ENCODE measurements at regions not wholly inside any gene's neighbourhood (a gene's known extent, or its start where the extent isn't known, plus 50 kb on each side); places are given as distances from the start of the nearest gene placed in this dataset.

- H3K4me3 Mint-ChIP-seq (ENCODE audit: unreplicated experiment), result no peak overlapping the region
- DNase-seq (ENCODE audit: low spot score), result no peak
- H3K36me3 Mint-ChIP-seq (ENCODE audit: low read depth, unreplicated experiment), result no peaks in the 10 kb centered on the region
- no peaks in the 10 kb centered on the region for H3K9me3 Mint-ChIP-seq (ENCODE audit: unreplicated experiment)
- no peak overlapping the region for H3K27ac Mint-ChIP-seq (ENCODE audit: unreplicated experiment)
- H3K27me3 Mint-ChIP-seq (ENCODE audit: unreplicated experiment), result peaks cover 2% of the 10 kb centered on the region
- TF ChIP-seq, protein P1, sequence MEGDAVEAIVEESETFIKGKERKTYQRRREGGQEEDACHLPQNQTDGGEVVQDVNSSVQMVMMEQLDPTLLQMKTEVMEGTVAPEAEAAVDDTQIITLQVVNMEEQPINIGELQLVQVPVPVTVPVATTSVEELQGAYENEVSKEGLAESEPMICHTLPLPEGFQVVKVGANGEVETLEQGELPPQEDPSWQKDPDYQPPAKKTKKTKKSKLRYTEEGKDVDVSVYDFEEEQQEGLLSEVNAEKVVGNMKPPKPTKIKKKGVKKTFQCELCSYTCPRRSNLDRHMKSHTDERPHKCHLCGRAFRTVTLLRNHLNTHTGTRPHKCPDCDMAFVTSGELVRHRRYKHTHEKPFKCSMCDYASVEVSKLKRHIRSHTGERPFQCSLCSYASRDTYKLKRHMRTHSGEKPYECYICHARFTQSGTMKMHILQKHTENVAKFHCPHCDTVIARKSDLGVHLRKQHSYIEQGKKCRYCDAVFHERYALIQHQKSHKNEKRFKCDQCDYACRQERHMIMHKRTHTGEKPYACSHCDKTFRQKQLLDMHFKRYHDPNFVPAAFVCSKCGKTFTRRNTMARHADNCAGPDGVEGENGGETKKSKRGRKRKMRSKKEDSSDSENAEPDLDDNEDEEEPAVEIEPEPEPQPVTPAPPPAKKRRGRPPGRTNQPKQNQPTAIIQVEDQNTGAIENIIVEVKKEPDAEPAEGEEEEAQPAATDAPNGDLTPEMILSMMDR (IDR thresholded peaks at IDR 0.05; ENCODE audit: unreplicated experiment), result no peak
- H3K4me1 Mint-ChIP-seq (ENCODE audit: unreplicated experiment), result no peaks in the 10 kb centered on the region
Measured at GRCh38 chr10:3685384-3685783, 99.6 kb downstream of the KLF6 start.

- Mint-ChIP-seq H3K36me3 (ENCODE audit: low read depth, unreplicated experiment) (no peaks in the 10 kb centered on the region), H3K4me3 (ENCODE audit: unreplicated experiment) (no peak overlapping the region), H3K4me1 (ENCODE audit: unreplicated experiment) (no peaks in the 10 kb centered on the region), H3K9me3 (ENCODE audit: unreplicated experiment) (no peaks in the 10 kb centered on the region), H3K27me3 (ENCODE audit: unreplicated experiment) (peaks cover 2% of the 10 kb centered on the region), H3K27ac (ENCODE audit: unreplicated experiment) (no peak overlapping the region)
- DNase-seq (ENCODE audit: low spot score), result no peak
- TF ChIP-seq, protein P1 (IDR thresholded peaks at IDR 0.05; ENCODE audit: unreplicated experiment), result no peak
Measured at GRCh38 chr10:3684891-3685290, 100.1 kb downstream of the KLF6 start.

DNA sequence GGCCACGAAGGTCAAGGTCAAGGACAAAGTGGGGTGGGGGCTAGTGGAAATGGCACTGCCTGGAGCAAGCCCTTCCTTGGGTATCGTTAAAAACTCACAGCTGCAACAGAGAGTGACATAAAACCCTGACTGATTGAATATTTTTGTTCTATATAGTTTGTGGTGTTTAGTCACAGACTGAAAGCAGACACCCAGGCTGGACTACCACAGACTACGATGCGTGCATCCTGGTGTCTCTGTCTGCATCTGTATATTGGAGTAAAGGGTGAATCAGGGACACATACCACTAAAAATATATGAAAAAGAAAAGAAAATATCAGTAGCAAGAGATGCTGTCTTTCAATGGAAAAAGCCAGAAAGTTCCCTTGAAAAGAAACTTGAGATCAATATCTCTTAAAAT is 101.4 kb downstream of the KLF6 start:
- Mint-ChIP-seq H3K4me1 (ENCODE audit: unreplicated experiment) (no peaks in the 10 kb centered on the region), H3K9me3 (ENCODE audit: unreplicated experiment) (no peaks in the 10 kb centered on the region), H3K4me3 (ENCODE audit: unreplicated experiment) (no peak overlapping the region), H3K27ac (ENCODE audit: unreplicated experiment) (no peak overlapping the region), H3K27me3 (ENCODE audit: unreplicated experiment) (peaks cover 4% of the 10 kb centered on the region), H3K36me3 (ENCODE audit: low read depth, unreplicated experiment) (no peaks in the 10 kb centered on the region)
- TF ChIP-seq, protein P1 (IDR thresholded peaks at IDR 0.05; ENCODE audit: unreplicated experiment), result no peak
- DNase-seq (ENCODE audit: low spot score), result no peak

DNA sequence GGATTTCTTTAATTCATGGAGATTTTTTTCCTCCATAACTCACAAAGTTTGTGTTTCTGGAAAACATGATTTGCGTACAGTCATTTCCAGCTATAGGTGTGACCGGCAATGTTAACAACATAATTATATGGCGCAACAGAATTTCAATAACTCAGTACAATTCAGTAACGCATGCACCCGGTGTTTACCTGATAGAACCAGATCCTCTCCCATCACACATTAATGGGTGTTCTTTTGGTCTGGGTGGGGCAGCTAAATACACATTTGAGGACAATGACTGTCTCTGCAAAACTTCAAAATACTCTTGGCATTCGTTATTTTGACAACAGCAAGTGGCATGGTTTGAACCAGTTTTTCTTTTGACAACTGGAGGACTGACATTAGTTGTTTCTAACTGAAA is 102.3 kb downstream of the KLF6 start:
- Mint-ChIP-seq H3K36me3 (ENCODE audit: low read depth, unreplicated experiment) (no peaks in the 10 kb centered on the region), H3K27me3 (ENCODE audit: unreplicated experiment) (peaks cover 4% of the 10 kb centered on the region)

More for the DNA sequence above, 102.3 kb downstream of the KLF6 start:
- Mint-ChIP-seq H3K4me3 (ENCODE audit: unreplicated experiment) (no peak overlapping the region), H3K4me1 (ENCODE audit: unreplicated experiment) (no peaks in the 10 kb centered on the region), H3K27ac (ENCODE audit: unreplicated experiment) (no peak overlapping the region), H3K9me3 (ENCODE audit: unreplicated experiment) (no peaks in the 10 kb centered on the region)
- TF ChIP-seq, protein P1 (IDR thresholded peaks at IDR 0.05; ENCODE audit: unreplicated experiment), result no peak
- no peak for DNase-seq (ENCODE audit: low spot score)

All from endothelial cell (in vitro differentiated cells).